Fibroblast of skin of scalp (primary cell): ENCODE measurements at regions not wholly inside any gene's neighbourhood (a gene's known extent, or its start where the extent isn't known, plus 50 kb on each side); places are given as distances from the start of the nearest gene placed in this dataset.

Source experiments
- DNase-seq: peaks from one replicate; pipeline ENCODE4 v3.0.0-alpha.2; 2013

DNA sequence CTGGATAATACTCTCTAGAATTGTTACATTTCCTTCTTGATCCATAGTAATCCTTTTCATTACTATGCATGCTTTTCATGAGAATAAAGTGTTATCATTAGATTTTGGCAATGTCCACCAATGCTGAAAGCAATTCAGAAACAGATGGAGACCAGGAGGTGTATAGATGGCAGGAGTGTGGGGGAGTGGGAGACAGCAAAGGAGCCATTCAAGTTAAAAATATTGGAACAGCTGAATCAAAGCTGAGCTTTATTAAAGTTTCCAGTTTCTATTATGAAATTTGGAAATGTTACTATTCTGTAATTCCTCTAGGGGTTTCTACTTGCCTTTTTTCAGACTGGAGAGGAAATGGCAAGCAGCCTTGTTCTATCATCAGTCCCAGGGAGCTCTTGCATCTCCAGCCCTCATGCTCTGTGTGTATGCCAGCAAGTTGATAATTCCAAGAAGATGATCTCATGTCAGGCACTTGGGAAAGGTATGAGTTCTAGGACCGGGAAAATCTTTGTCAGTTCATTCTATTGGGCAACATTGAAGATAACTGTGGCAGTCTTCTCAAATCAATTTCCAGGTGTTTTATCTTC is 228.0 kb downstream of the CD109 start:
- peak; percentile 56 for DNase-seq

- no peak for DNase-seq
Observed at GRCh38 chr6:73903155-73903554, 207.2 kb downstream of the CD109 start.

DNA sequence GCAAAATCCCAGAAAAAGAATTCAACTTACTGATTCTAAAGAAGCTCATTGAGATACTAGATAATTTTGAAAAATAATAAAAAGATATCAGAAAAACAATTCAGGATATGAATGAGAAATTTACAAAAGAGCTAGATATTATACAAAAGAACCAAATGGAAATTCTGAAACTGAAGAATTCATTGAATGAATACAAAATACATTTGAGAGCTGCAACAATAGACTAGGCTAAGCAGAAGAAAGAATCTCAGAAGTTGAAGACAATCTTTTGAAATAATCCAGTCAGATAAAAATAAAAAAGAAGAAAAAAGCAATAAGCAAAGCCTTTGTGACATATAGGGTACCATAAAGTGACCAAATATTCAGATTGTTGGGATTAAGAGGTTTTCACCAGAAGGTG is 206.0 kb downstream of the CD109 start:
- no peak for DNase-seq

- no peak for DNase-seq
Observed at GRCh38 chr6:73901311-73901710, 205.3 kb downstream of the CD109 start.

DNA sequence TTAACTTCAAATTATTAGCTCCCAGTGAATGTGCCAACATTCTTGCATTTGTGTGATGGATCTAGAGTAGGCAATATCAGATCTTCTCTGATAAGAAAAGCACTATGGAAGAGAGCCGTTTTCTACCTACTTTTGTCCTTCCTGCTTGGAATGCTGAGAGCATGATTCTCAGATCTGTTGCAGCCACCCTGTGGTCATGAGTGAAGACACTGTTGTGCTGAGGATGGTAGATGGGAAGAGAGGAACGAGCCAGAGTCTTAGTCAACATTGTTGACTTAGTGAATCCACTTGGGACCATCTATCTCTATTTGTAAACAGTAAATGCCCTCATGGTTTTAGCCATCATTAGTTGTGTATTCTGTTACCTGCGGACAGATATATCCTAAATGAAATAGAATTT is 202.6 kb downstream of the CD109 start:
- no peak for DNase-seq

- no peak for DNase-seq
Observed at GRCh38 chr6:73893696-73894095, 197.7 kb downstream of the CD109 start.

- no peak for DNase-seq
Observed at GRCh38 chr6:73888050-73888449, 192.0 kb downstream of the CD109 start.

GRCh38 chr6:73885393-73885792 is 189.4 kb downstream of the CD109 start:
- DNase-seq = no peak

DNA sequence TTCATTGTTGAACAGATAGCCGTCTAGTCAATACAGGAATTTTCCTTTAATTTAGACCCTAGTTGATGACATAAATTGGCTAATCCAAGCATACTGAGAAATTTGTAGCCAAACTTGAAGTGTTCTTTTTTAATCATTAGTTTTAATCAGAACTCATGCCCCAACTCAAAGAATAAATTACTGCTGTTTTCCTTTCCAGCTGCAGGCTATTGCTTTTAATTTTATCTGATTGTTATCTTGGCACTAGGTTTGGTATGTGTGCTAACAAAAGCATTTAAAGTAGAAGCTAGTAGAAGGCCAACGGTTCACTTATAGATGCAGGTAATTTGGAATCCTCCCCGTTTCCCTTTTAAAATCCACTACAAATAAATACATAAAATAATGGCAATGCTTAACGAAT is 188.5 kb downstream of the CD109 start:
- DNase-seq = no peak

DNA sequence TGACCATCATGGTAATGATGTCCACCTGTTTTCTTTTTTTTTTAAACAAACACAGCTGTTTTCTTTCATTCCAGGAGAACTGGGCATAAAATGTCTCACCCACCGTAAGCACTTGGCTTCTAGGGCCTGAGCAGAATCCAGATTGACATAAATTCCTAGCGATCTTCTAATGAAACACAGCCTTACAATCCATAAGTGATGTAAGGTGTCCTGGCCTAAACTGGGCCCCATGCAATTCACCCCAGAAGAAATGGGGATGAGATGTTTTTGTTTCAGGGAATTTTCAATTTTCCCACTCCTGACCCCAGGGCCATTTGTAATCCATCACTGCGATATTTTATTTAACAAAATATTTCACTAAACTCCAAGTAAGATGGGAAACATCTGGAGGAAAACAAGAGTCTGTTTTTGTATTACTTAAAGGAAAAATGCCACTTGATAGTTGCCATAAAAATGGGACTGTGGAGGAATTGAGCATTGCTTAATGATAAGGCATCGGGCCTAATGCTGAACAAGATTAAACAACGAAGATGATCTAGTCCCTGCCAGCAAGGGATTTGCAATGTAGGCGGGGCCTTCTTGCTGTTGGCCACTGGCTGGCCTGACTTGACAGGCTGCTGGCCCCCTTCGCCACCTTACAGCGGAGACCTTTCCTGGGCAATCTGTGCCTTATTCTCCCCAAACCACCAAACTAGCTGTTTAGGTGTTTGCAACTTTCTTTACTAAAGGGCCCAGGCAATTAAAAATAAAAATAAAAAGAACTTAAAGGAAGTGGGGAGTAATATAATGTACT is 183.7 kb downstream of the CD109 start:
- DNase-seq = no peak

DNA sequence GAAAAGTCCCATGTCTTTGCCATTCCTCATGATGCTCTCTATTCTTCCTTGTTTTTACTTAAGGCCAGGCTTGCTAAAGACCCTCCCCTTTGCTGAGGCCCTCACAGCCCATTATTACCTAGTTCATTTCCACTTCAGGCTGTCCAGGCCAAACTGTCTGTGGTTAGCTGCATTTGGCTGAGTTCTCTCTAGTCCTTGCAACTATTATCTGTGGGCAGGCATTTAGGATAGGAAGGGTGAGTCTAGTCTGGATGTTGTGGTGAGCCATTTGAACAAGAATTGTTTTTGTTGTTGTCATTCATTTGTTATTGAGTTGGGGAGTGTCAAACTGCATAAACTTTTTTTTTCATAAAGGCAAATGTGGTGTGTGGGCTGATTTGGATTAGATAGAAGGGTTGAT is 182.4 kb downstream of the CD109 start:
- DNase-seq = no peak
